Suppressor macrophage treated with lipopolysaccharide for 1 hour (primary cell): ENCODE measurements at regions not wholly inside any gene's neighbourhood (a gene's known extent, or its start where the extent isn't known, plus 50 kb on each side); places are given as distances from the start of the nearest gene placed in this dataset.

ENCODE experiments used
- DNase-seq, 3 donors: peaks; one replicate each; pipeline ENCODE4 v3.0.0-alpha.2; 2020 to 2022

DNA sequence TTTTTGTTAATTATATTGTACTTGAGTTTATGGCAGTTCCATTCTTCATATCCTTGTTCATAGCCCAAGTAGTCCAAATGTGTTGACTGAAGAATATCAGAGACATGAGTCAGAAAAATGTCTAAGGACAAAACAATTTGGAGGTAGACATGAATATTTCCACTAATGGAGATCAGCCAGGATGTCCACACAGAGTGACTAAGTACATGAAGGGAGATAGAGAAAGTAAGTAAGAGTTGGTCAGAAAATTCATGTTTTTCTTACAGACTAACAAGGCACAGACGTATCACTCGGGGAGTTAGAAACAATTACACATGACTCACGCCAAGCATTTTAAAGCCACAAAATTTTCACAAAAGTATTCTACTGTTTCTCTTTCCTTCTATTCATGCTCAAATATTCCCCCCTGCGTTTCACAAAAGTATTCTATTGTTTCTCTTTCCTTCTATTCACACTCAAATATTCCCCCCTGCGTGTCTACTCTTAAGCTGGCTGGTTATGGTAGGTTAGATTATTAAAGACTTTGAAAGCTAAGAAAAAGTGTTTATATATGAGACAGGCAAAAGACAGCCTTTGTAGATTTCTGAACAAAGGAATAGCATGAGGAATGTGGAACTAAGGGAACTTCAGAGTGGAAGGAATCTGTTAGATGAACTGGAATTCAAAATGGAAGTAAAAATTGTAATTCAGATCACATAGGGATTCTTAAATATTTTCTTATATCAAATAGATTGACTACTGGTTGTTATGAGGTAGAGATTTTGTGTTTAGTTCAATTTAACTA is 648.7 kb upstream of the CCDC54 start:
- DNase-seq, result no peak

DNA sequence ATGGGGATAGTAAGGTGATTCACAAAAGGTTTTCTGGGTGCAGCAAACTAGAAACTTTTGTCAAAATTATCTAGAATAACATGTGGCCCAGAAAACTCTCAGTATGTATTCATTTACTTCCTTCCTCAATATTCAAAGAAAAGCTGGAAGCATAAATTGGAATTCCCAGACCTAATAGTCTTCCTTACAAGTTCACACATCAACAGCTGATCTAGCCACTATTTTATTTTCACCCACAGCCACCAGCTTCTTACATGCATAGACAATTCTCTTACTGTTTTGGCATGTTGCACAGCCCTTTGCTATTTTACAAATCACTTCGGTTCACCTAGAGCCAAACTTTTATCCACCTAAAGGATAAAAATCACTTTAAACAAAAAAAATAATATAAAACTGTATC is 647.8 kb upstream of the CCDC54 start:
- DNase-seq, result no peak

- no peak for DNase-seq
Observed at GRCh38 chr3:106731230-106731629, 646.0 kb upstream of the CCDC54 start.

GRCh38 chr3:106734712-106735111 is 642.5 kb upstream of the CCDC54 start:
- DNase-seq, result no peak

DNA sequence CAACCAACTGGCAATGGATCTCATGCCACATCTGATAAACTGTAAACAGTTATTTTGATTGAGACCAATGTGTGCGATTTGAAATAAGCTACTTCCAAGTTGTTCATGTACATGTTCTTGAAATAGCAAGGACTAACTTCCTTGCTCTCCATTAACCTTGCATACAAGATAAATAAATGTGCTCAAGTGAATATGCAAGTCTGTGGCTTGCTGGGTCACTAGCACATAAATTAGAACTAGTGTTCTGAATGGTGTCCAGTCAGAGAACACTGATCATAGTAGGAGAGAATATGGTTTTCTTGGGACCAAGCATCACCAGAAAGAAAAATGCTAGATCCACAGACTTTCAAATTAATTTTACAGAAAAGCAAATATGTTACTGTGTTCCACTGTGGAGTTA is 640.0 kb upstream of the CCDC54 start:
- no peak for DNase-seq

- no peak for DNase-seq
Observed at GRCh38 chr3:106740116-106740515, 637.1 kb upstream of the CCDC54 start.

DNA sequence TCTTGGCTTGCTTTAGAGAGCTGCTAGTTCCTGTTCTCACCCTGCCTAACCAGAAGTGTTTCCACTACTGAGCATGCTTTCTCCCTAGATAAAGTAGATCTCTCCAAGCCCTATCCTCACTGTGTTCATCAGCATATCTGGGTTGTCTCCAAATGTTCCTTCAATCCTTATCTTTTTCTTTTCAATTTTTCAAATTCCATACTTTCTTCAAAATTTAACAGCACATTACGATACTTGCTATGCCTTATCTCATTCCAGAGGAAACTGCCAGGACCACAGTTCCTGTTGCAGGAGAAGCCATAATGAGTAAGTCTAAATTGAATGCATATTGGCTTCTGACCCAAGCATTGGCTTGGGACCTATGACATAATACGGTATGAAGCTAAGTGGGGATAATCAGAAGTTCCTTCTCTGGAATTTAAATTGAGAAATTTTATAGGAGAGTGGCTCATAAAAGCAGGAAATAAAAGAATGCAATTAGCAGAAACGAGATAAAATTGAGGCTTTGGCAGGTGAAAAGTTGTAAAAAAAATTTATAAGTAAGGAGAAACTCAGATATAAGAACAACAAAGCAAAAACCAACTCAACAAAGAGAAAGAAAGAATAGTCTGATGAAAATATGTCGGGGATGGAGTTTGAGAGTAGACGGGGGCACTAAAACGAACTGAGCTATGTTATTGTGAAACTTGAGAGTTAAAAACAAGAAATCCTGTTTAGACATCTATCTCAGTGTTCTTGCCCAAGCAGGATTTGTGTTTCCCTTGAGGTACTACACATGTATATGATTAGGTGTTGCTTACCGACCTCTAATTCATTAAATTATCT is 631.7 kb upstream of the CCDC54 start:
- no peak for DNase-seq

- DNase-seq, result no peak
Observed at GRCh38 chr3:106746286-106746685, 631.0 kb upstream of the CCDC54 start.

GRCh38 chr3:106748472-106749262 is 628.6 kb upstream of the CCDC54 start:
- DNase-seq, result no peak

DNA sequence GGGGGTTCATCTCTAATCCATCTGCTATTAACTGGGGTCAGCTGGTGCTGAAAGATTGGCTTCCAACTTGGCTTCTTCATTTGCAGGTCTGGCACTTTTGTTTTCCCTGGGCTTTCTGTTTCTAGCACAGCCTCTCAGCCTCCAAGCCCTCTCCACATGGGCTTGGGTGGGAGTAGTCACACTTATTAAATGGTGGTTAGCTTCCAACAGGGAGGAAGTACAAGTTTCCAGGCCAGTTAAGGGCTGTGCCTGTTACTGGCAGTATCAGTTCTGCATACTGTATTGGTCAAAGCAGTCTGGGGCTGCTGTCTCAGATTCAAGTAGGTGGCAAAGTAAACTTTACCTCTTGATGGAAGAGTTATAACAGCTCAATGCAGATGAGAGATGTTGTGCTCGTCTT is 627.1 kb upstream of the CCDC54 start:
- no peak for DNase-seq

DNA sequence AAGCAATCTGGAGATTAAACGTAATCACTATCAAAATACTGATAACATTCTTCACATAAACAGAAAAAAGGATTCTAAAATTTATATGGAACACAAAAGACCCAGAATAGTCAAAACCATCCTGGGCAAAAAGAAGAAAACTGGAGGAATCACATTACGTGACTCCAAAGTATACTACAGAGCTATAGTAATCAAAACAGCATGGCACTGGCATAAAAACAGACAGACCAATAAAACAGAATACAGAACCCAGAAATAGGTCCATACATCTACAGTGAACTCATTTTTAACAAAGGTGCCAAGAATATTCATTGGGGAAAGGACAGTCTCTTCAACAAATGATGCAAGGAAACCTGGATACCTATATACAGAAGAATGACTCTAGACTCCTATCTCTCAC is 621.9 kb upstream of the CCDC54 start:
- no peak for DNase-seq

- no peak for DNase-seq
Observed at GRCh38 chr3:106756901-106757300, 620.3 kb upstream of the CCDC54 start.

- no peak for DNase-seq
Observed at GRCh38 chr3:106758459-106758858, 618.8 kb upstream of the CCDC54 start.

DNA sequence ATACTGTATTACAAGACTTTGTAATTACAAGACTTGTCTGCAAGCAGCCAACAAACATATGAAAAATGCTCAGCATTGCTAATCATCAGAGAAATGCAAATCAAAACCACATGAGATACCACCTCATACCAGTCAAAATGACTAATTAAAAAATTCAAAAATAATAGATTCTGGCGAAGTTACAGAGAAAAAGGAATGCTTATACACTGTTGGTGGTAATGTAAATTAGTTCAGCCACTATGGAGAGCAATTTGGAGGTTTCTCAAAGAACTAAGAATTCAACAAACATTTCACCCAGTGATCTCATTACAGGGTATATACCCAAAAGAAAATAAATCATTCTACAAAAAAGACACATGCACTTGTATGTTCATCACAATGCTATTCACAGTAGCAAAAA is 617.5 kb upstream of the CCDC54 start:
- no peak for DNase-seq

DNA sequence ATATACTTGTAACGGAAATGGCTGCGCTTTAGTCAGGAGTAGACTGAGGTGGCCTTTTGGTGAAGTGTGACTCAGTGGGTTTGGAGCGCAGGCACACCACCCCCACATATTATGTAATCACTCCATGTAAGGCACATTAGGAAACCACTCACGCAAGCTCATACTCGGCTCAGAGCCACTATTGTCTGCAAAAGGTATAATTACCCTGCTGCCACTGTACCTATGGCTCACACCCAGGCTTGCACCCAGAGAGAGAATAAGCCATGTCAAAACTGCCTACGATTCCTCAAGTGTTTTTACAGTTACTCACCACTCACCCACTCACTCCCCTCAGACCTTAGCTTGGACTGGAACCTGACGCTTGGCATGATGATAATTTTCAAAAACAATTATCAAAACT is 611.9 kb upstream of the CCDC54 start:
- DNase-seq, result no peak

GRCh38 chr3:106768941-106769480 is 608.2 kb upstream of the CCDC54 start:
- DNase-seq, result no peak

DNA sequence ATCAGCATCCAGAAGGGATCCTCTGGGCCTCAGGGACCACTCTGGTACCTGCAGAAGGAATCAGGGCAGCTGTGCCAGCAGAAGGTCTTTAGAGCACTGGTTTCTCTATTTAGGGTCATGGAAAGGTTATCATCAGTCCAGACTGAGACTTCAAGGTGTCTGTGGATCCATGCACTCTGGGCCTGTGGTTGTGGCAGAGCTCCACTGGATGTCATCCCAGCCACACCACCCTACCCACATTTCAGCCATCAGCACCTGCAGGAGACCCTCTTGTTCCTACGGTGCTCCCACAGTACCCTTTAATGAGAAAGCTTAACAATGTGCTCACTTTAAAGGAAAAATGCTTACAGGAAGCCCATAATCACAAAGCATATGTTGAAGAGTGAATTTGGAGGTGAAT is 603.4 kb upstream of the CCDC54 start:
- no peak for DNase-seq

GRCh38 chr3:106783231-106783630 is 594.0 kb upstream of the CCDC54 start:
- DNase-seq, result no peak

GRCh38 chr3:106789276-106789675 is 588.0 kb upstream of the CCDC54 start:
- no peak for DNase-seq

- no peak for DNase-seq
Observed at GRCh38 chr3:106792716-106793115, 584.5 kb upstream of the CCDC54 start.

- DNase-seq, result no peak
Observed at GRCh38 chr3:106794442-106794841, 582.8 kb upstream of the CCDC54 start.

- DNase-seq, result no peak
Observed at GRCh38 chr3:106795553-106795952, 581.7 kb upstream of the CCDC54 start.

- DNase-seq, result no peak
Observed at GRCh38 chr3:106797461-106797860, 579.8 kb upstream of the CCDC54 start.
